ENCODE measurements at regions not wholly inside any gene's neighbourhood (a gene's known extent, or its start where the extent isn't known, plus 50 kb on each side); places are given as distances from the start of the nearest gene placed in this dataset.

DNA sequence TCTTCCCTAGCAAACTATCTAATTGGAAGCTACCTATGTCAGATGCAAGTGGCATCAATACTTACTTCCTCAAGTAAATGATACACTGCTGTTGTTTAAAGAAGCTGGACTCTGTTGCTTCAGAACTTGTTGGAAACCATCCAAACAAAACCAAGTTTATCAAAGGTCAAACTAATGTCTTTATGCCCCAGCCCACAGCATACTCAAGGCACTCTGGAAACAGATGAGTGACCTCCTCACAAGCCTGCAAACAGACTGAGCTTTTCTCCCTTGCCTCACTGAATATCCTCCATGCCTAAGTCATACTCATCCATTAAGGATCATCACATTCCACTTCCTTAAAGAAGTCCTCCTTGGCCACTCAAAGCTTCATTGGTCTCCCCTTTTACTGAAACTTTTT is 107.4 kb upstream of the ACP3 start:
- TF ChIP-seq REST (IDR thresholded peaks at IDR 0.05; ENCODE audit: insufficient read depth in 1 of 2, low read depth in 2 of 2, low read length in 1 of 2), result no peak
- TF ChIP-seq CTCF (IDR thresholded peaks at IDR 0.05), result no peak
- no peak for TF ChIP-seq POLR2AphosphoS5 (IDR thresholded peaks at IDR 0.05; ENCODE audit: low read depth, low read length)
- no peak for TF ChIP-seq TCF7L2 (IDR thresholded peaks at IDR 0.05; ENCODE audit: low read depth, low read length)

All from Panc1 (cell line).